Breast epithelium (tissue), 3 donors: ENCODE measurements at regions not wholly inside any gene's neighbourhood (a gene's known extent, or its start where the extent isn't known, plus 50 kb on each side); places are given as distances from the start of the nearest gene placed in this dataset.

Experiments
- CTCF ChIP-seq, 3 donors: fragments of 450-650 bp; IDR thresholded peaks; one replicate each; pipeline ENCODE4 v1.5.1; 2016 to 2017; ENCODE audit warnings: antibody characterized with exemption in 3 of 3, mild to moderate bottlenecking in 3 of 3, moderate library complexity in 3 of 3
- POLR2A ChIP-seq: fragments of 450-650 bp; IDR thresholded peaks from one replicate; pipeline ENCODE4 v1.6.1; 2016; ENCODE audit warnings: antibody characterized with exemption, mild to moderate bottlenecking, moderate library complexity
- POLR2AphosphoS5 ChIP-seq, 3 donors: sonication (generic); formaldehyde crosslinking; IDR thresholded peaks; one replicate each; pipeline ENCODE4 v1.6.1; 2017; ENCODE audit warnings: antibody characterized with exemption in 3 of 3

DNA sequence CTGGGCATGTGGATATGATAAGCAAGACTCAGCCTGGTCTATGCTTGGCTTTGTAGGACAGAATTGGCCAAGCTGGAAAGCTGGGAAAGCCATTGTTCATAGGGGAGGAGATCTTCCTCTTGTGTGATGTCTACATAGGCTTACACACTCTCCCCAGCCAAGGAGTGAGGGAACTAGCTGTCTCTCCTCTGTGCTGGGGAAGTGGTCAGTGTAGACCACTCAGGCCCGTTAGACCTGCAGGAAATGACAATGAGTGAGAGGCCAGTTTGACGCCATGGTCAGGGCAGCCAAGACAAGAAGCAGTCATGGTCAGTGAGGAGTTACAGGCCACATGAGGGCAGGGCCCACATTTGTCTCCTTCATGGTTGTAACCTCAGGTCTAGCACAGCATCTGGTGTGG, 159.1 kb upstream of the KL start:
- no peak for TF ChIP-seq POLR2A
- TF ChIP-seq CTCF (IDR thresholded peaks at IDR 0.05), result no peak
- no peak for TF ChIP-seq POLR2AphosphoS5 (IDR thresholded peaks at IDR 0.05)
